AG04449 (cell line): ENCODE measurements at regions not wholly inside any gene's neighbourhood (a gene's known extent, or its start where the extent isn't known, plus 50 kb on each side); places are given as distances from the start of the nearest gene placed in this dataset.

Experiments
- CTCF ChIA-PET: fragments of 350-600 bp; formaldehyde crosslinking; extraction: SDS; loops from one replicate; lab custom pipeline; 2021; ENCODE audit warnings: antibody characterized with exemption; lab: Yijun Ruan, JAX
- POLR2A ChIA-PET: fragments of 400-600, 350-600 bp; formaldehyde crosslinking; extraction: SDS; loops from one replicate; lab custom pipeline; 2020; ENCODE audit warnings: antibody characterized with exemption, inconsistent platforms; lab: Yijun Ruan, JAX
- DNase-seq: peaks from one replicate; pipeline ENCODE4 v3.0.0-alpha.2; 2010; ENCODE audit warnings: low read depth, low spot score
- H3K4me3 ChIP-seq: 2 replicates; pipeline ENCODE4 v1.5.1; 2011; ENCODE audit warnings: low read depth, mild to moderate bottlenecking, control low read depth, low read length
- CTCF ChIP-seq: IDR thresholded peaks from one replicate; pipeline ENCODE4 v1.5.1; 2011; ENCODE audit warnings: mild to moderate bottlenecking, moderate library complexity, low read length, control low read depth, inconsistent platforms; ENCODE audit not compliant: insufficient read depth; ENCODE audit errors: missing control alignments

- DNase-seq: no peak
- H3K4me3 ChIP-seq: no peak overlapping the region
- TF ChIP-seq CTCF: no peak
- ChIA-PET CTCF (interaction anchor here (0.9 kb wide), 1 partner anchor 9 kb away, joined by 3 read pairs; no protein-coding TSS in a partner anchor), POLR2A (interaction anchor here (0.6 kb wide), 1 partner anchor 54 kb away, joined by 3 read pairs; no protein-coding TSS in a partner anchor)
Observed at GRCh38 chr22:34971456-34971855, 94.5 kb upstream of the ISX start.

- ChIA-PET CTCF (interaction anchor here (0.9 kb wide), 2 partner anchors 8 to 108 kb away, joined by 3 to 4 read pairs; no protein-coding TSS in a partner anchor), POLR2A (interaction anchor here (0.6 to 2.0 kb wide), 3 partner anchors 55 to 94 kb away, joined by 3 to 5 read pairs (median 3); no protein-coding TSS in a partner anchor)
- no peak for DNase-seq
- TF ChIP-seq CTCF: no peak
- H3K4me3 ChIP-seq: no peak overlapping the region
Observed at GRCh38 chr22:34972191-34972897, 93.6 kb upstream of the ISX start.

DNA sequence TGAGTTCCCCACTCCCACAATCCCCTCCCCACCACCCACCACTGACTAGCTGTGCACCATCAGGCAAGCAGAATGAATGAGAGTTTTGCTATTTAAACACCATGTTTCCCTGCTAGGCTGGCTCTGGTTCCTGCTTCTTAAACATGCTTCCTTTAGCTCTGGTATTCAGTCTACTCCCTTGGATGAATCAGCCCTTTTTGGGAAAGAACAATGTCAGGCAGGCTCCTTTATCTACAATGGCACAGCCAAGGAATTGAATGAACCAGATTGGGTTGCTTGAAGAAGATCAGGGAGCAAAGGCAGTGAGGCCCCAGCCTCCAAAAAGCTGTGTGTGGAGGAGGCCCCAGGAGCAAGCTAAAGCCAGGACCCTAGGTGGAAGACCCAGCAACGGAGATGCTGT lies 92.9 kb upstream of the ISX start:
- no peak overlapping the region for H3K4me3 ChIP-seq
- no peak for TF ChIP-seq CTCF
- POLR2A ChIA-PET: interaction anchor here (2.0 kb wide), 1 partner anchor 95 kb away, joined by 5 read pairs; no protein-coding TSS in a partner anchor
- DNase-seq: no peak
- CTCF ChIA-PET: interaction anchor here (0.9 to 1.6 kb wide), 3 partner anchors 30 to 177 kb away, joined by 3 to 4 read pairs (median 4); no protein-coding TSS in a partner anchor

DNA sequence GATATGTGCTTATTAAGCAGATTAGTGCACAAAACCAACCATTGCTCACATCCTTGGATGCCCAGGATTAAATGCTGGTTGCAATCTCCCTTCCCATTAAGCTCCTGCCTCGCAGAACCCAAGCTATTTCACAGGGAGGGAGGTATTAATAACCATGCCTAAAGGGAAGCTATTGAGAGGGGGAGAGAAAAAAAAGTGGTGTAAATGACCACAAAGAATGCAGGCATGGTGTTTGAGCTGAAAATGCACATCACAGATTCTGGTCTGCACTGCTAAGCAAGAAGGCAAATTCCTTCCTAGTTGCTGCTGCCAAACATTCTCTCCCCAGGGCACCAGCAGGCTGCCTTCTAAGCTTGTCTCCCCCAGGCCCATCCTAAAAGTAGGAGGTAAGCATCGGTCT lies 92.0 kb upstream of the ISX start:
- CTCF ChIA-PET: interaction anchor here (1.2 to 1.7 kb wide), 3 partner anchors 31 to 178 kb away, joined by 3 to 4 read pairs (median 4); no protein-coding TSS in a partner anchor
- POLR2A ChIA-PET: interaction anchor here (0.9 to 2.0 kb wide), 3 partner anchors 69 to 174 kb away, joined by 3 to 5 read pairs (median 3); no protein-coding TSS in a partner anchor
- H3K4me3 ChIP-seq: no peak overlapping the region
- peak; percentile 19 for DNase-seq
- TF ChIP-seq CTCF: no peak

- ChIA-PET POLR2A (no interaction called here), CTCF (interaction anchor here (0.8 to 1.7 kb wide), 9 partner anchors 9 to 561 kb away, joined by 3 to 6 read pairs (median 3); no protein-coding TSS in a partner anchor)
- no peak for DNase-seq
- no peak overlapping the region for H3K4me3 ChIP-seq
- peak; percentile 21 for TF ChIP-seq CTCF
Observed at GRCh38 chr22:34975721-34976120, 90.2 kb upstream of the ISX start.

DNA sequence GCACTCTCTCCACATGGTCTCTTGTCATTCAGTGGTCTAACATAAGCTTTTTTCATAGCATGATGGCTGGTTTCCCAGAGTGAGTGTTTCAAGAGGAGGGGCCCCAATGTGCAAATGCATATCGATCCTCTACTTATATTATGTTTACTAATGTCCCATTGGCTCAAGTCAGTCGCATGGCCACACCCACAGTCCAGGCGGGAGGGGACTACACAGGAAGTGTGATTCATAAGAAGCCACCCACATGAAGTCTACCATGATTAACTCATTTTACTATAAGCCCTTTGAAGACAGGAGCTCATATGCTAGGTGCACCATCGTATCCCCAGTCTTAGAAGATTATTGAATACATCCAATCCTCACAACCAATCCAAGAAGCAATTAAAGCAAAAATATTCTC lies 89.5 kb upstream of the ISX start:
- POLR2A ChIA-PET: no interaction called here
- CTCF ChIA-PET: interaction anchor here (1.1 to 1.7 kb wide), 6 partner anchors 8 to 562 kb away, joined by 3 to 6 read pairs (median 3); no protein-coding TSS in a partner anchor
- no peak for DNase-seq
- no peak for TF ChIP-seq CTCF
- no peak overlapping the region for H3K4me3 ChIP-seq
